Stimulated activated naive CD8-positive, alpha-beta T cell treated with anti-CD3 and anti-CD28 coated beads, Interleukin-15, amount 100 ng/mL, for 72 hours (primary cell): ENCODE measurements at regions not wholly inside any gene's neighbourhood (a gene's known extent, or its start where the extent isn't known, plus 50 kb on each side); places are given as distances from the start of the nearest gene placed in this dataset.
"Not testable (repeated sequence)": the region's sequence is repeated elsewhere in the genome, so short reads cannot be mapped to it uniquely, and the experiment has no call there.

ENCODE experiments used
- ATAC-seq: fragments of 150-1000 bp; cut with Tn5 transposase; 2 replicates; pipeline ENCODE4 v1.10.0; 2021; ENCODE audit warnings: mild to moderate bottlenecking, moderate library complexity
- DNase-seq, 2 donors: peaks; one replicate each; pipeline ENCODE4 v3.0.0; 2021 to 2022
- H3K27ac Mint-ChIP-seq, 2 donors: one replicate each; pipeline ENCODE4 v1.8.0; 2022; ENCODE audit warnings: mild to moderate bottlenecking in 2 of 2, mixed read lengths in 2 of 2, moderate library complexity in 2 of 2
- H3K27me3 Mint-ChIP-seq: one replicate; pipeline ENCODE4 v1.8.0; 2022; ENCODE audit warnings: mixed read lengths
- H3K4me1 Mint-ChIP-seq: one replicate; pipeline ENCODE4 v1.8.0; 2022; ENCODE audit warnings: mild to moderate bottlenecking, mixed read lengths
- H3K4me3 Mint-ChIP-seq, 2 donors: one replicate each; pipeline ENCODE4 v1.8.0; 2022; ENCODE audit warnings: mild to moderate bottlenecking in 2 of 2, mixed read lengths in 2 of 2, moderate library complexity in 1 of 2
- H3K9me3 Mint-ChIP-seq, 2 donors: one replicate each; pipeline ENCODE4 v1.8.0; 2022; ENCODE audit warnings: mixed read lengths in 2 of 2

DNA sequence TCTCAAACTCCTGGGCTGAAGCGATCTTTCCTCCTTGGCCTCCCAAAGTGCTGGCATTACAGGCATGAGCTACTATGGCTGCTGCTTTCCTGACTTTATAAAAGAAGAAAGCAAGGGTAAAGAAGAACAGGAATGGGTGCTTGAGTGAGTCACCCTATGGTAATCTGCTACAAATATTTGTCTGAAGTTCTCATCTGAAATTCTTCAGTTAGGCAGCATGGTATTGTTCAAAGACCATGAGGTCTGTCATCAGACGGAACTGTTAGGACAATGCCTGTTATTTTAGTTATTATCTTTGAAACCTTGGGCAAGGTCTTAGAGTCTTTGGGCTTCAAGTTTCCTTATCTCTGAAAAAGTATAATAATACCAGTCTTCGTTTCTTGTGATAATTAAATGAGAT is 695.8 kb downstream of the RNF144A start:
- no peaks in the 10 kb centered on the region for H3K27me3 Mint-ChIP-seq
- ATAC-seq (no peak), DNase-seq (no peak)
- no peak overlapping the region for H3K4me3 Mint-ChIP-seq
- no peak overlapping the region for H3K27ac Mint-ChIP-seq
- peaks cover 37% of the 10 kb centered on the region for H3K4me1 Mint-ChIP-seq
- peaks cover 5 to 10% of the 10 kb centered on the region in 2 donors for H3K9me3 Mint-ChIP-seq

- ATAC-seq = no peak
- Mint-ChIP-seq H3K27me3 (no peaks in the 10 kb centered on the region), H3K9me3 (peaks cover 0 to 6% of the 10 kb centered on the region in 2 donors), H3K4me1 (peaks cover 32% of the 10 kb centered on the region), H3K27ac (no peak overlapping the region), H3K4me3 (no peak overlapping the region)
- no peak for DNase-seq
Observed at GRCh38 chr2:7613831-7614230, 696.6 kb downstream of the RNF144A start.

GRCh38 chr2:7618031-7618430 is 700.8 kb downstream of the RNF144A start:
- Mint-ChIP-seq H3K4me3 (no peak overlapping the region), H3K9me3 (peaks cover 8 to 17% of the 10 kb centered on the region in 2 donors), H3K27ac (no peak overlapping the region), H3K27me3 (no peaks in the 10 kb centered on the region), H3K4me1 (peaks cover 12% of the 10 kb centered on the region)
- no peak for DNase-seq
- no peak for ATAC-seq

GRCh38 chr2:7619203-7619970 is 702.2 kb downstream of the RNF144A start:
- no peak for ATAC-seq
- Mint-ChIP-seq H3K27ac (no peak overlapping the region), H3K9me3 (peaks cover 8 to 17% of the 10 kb centered on the region in 2 donors), H3K27me3 (no peaks in the 10 kb centered on the region), H3K4me3 (no peak overlapping the region), H3K4me1 (peaks cover 12% of the 10 kb centered on the region)
- DNase-seq = no peak

GRCh38 chr2:7620255-7620654 is 703.0 kb downstream of the RNF144A start:
- Mint-ChIP-seq H3K27me3 (no peaks in the 10 kb centered on the region), H3K4me1 (peaks cover 12% of the 10 kb centered on the region), H3K9me3 (peaks cover 8 to 17% of the 10 kb centered on the region in 2 donors), H3K27ac (no peak overlapping the region), H3K4me3 (no peak overlapping the region)
- ATAC-seq (peak; percentile 89), DNase-seq (no peak)

DNA sequence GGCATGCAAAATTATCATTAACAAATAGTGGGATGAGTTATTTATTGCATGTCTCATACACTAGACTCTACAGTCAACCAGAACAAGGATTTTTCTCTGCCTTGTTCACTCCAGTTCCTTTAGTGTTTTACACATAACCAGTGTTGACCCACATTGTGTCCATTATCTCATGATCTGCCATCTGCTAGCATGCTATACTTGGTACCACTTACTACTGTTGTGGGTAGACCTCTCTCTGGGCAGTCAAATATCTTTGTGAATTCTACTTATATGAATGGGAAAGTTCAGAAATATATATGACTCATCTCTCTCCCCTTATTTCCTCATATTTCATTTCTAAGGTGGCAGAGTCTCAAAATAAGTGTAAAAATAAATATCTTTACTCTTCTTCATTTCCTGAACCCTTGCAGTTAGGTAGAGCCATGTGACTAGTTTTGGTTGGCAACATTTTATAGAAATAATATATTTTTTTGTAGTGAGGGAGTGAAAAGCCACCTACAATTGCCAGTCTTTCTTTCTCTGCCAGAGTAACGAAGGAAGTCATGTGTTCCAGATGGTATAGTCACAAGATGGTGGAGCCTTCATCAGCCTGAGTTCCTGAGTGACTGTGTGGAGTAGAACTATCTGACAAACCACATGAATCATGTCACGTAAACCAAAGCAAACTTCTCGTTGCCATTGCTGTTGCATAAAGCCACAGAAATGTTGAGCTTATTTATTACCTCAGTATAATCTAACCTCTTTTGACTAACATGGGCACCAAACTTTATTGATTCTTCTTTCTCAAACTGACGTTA is 704.0 kb downstream of the RNF144A start:
- no peaks in the 10 kb centered on the region for H3K27me3 Mint-ChIP-seq
- peak overlapping the region; percentile 35 to 67 for H3K27ac Mint-ChIP-seq
- peaks cover 12% of the 10 kb centered on the region for H3K4me1 Mint-ChIP-seq
- H3K9me3 Mint-ChIP-seq = peaks cover 8 to 17% of the 10 kb centered on the region in 2 donors
- DNase-seq = no peak
- peak; percentile 75 for ATAC-seq
- H3K4me3 Mint-ChIP-seq = no peak overlapping the region

DNA sequence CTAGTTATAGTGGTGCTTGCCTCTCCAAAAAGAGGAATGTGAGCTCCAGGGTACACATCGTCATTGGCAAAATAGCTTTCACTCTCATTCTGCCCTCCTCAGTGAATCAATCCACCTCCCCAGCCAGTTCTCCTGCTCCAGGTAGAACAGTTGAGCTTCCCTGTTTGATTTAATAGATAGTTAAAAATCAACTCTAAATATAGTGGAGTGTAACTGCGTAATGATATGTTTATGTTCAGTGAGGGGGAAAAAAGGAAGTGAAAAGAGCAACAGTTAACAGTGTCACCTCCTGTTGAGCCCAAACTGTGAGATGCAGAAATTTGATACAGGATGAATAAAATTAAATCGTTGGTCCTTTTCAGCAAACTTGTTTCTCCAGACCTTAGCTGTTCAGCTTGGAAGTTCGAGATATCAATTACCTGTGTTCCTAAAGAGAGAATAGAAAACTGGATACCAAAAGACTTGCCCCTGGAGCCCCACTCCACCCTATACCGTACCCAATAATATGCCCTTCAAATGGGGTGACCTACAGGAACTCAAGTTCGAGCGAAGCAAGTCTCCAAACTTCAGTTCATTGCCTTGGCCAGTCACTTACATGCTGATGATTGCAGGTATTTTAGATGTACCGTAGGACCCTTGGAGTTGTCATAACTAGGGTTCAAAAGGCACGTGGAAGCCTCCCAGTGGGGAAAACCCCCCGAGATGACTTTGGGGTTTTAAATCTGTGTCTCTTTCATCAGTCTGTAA is 708.4 kb downstream of the RNF144A start:
- H3K27me3 Mint-ChIP-seq = no peaks in the 10 kb centered on the region
- DNase-seq = no peak
- no peak overlapping the region for H3K27ac Mint-ChIP-seq
- no peak overlapping the region for H3K4me3 Mint-ChIP-seq
- H3K9me3 Mint-ChIP-seq = peaks cover 8 to 15% of the 10 kb centered on the region in 2 donors
- no peak for ATAC-seq
- peaks cover 6% of the 10 kb centered on the region for H3K4me1 Mint-ChIP-seq

DNA sequence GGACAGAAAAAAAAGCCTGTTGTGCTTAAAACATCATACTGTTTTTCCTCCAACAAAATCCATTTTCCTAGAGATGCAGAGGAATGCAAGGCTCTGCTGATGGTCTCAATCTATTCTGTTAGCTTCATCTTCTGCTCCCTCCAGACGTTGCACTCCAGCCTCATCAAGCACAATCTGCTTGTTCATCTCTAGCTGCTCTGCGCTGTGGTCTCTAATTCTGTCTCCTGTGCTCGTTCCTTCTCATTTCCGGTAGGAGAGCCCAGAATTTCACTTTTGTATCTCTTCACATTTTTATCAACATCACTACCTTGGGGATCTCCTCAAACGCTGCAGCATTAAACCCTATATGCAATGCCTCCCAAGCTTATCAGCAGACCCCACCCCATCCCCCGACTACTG is 708.9 kb downstream of the RNF144A start:
- Mint-ChIP-seq H3K4me3 (no peak overlapping the region), H3K9me3 (peaks cover 9 to 12% of the 10 kb centered on the region in 2 donors), H3K27me3 (no peaks in the 10 kb centered on the region), H3K4me1 (peaks cover 6% of the 10 kb centered on the region), H3K27ac (no peak overlapping the region)
- no peak for DNase-seq
- ATAC-seq = no peak

GRCh38 chr2:7627583-7627982 is 710.4 kb downstream of the RNF144A start:
- H3K4me1 Mint-ChIP-seq = no peaks in the 10 kb centered on the region
- H3K9me3 Mint-ChIP-seq = peaks cover 12 to 14% of the 10 kb centered on the region in 2 donors
- ATAC-seq (no peak), DNase-seq (no peak)
- H3K4me3 Mint-ChIP-seq = no peak overlapping the region
- H3K27ac Mint-ChIP-seq = no peak overlapping the region
- no peaks in the 10 kb centered on the region for H3K27me3 Mint-ChIP-seq

GRCh38 chr2:7632420-7632819 is 715.2 kb downstream of the RNF144A start:
- no peak for ATAC-seq
- H3K4me3 Mint-ChIP-seq = no peak overlapping the region
- H3K4me1 Mint-ChIP-seq = no peaks in the 10 kb centered on the region
- no peak overlapping the region for H3K27ac Mint-ChIP-seq
- DNase-seq = no peak
- peaks cover 12 to 24% of the 10 kb centered on the region in 2 donors for H3K9me3 Mint-ChIP-seq
- no peaks in the 10 kb centered on the region for H3K27me3 Mint-ChIP-seq

GRCh38 chr2:7633566-7634153 is 716.4 kb downstream of the RNF144A start:
- Mint-ChIP-seq H3K4me3 (no peak overlapping the region), H3K27me3 (no peaks in the 10 kb centered on the region), H3K27ac (no peak overlapping the region), H3K4me1 (no peaks in the 10 kb centered on the region), H3K9me3 (peaks cover 15 to 26% of the 10 kb centered on the region in 2 donors)
- no peak for DNase-seq
- no peak for ATAC-seq

DNA sequence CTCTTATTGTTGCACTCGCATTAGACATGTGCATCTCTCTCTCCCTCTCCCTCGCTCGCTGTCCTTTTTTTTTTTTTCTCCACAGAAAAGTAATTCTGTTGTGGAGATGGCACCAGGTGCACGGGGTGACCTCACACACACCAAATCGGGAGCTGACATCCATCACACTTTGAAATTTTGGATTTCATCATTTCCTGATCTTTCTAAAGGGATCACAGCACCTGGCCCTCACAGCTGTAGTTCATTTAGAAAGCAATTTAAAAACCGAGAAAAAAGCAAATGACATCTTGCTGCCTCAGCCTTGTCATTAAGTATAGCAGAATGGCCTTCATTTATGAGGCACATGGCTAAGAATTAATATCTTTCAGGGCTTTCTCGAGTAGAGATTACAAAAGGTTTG is 717.2 kb downstream of the RNF144A start:
- DNase-seq (no peak), ATAC-seq (no peak)
- Mint-ChIP-seq H3K4me3 (no peak overlapping the region), H3K4me1 (no peaks in the 10 kb centered on the region), H3K9me3 (peaks cover 19 to 33% of the 10 kb centered on the region in 2 donors), H3K27ac (peak overlapping the region in 1 of 2 donors; percentile 47), H3K27me3 (no peaks in the 10 kb centered on the region)

DNA sequence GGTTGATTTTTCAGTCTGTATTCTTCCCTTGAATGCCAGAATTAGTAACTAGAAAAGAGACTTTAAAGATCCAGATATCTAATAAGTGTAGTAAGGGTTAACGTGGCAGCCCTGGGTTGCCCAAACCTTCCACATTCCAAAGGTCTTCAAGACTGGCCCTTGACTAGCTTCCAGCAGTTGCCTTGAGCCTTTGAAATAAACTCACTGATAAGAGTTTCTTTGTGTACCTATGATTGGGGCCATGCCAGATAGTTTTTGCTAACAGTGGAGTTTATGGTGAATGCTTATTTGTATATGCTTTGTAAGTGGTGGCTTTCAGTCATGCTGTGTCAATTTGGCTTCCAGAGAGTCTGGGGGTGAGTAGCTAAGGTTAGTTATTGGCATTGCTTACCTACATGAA is 722.3 kb downstream of the RNF144A start:
- Mint-ChIP-seq H3K27ac (no peak overlapping the region), H3K27me3 (no peaks in the 10 kb centered on the region), H3K4me1 (peaks cover 13% of the 10 kb centered on the region), H3K9me3 (peaks cover 46 to 59% of the 10 kb centered on the region in 2 donors), H3K4me3 (no peak overlapping the region)
- ATAC-seq (no peak), DNase-seq (no peak)

GRCh38 chr2:7641272-7641671 is 724.1 kb downstream of the RNF144A start:
- Mint-ChIP-seq H3K9me3 (peaks cover 49 to 64% of the 10 kb centered on the region in 2 donors), H3K4me1 (peaks cover 13% of the 10 kb centered on the region)
- H3K4me3 Mint-ChIP-seq, DNase-seq, H3K27ac Mint-ChIP-seq, ATAC-seq, H3K27me3 Mint-ChIP-seq: not testable (repeated sequence)

GRCh38 chr2:7646024-7646423 is 728.8 kb downstream of the RNF144A start:
- no peaks in the 10 kb centered on the region for H3K27me3 Mint-ChIP-seq
- DNase-seq (no peak), ATAC-seq (no peak)
- H3K4me3 Mint-ChIP-seq = no peak overlapping the region
- peaks cover 54 to 67% of the 10 kb centered on the region in 2 donors for H3K9me3 Mint-ChIP-seq
- H3K27ac Mint-ChIP-seq = no peak overlapping the region
- peaks cover 44% of the 10 kb centered on the region for H3K4me1 Mint-ChIP-seq
